ENCODE measurements at regions not wholly inside any gene's neighbourhood (a gene's known extent, or its start where the extent isn't known, plus 50 kb on each side); places are given as distances from the start of the nearest gene placed in this dataset.
"Not testable (repeated sequence)": the region's sequence is repeated elsewhere in the genome, so short reads cannot be mapped to it uniquely, and the experiment has no call there.

DNA sequence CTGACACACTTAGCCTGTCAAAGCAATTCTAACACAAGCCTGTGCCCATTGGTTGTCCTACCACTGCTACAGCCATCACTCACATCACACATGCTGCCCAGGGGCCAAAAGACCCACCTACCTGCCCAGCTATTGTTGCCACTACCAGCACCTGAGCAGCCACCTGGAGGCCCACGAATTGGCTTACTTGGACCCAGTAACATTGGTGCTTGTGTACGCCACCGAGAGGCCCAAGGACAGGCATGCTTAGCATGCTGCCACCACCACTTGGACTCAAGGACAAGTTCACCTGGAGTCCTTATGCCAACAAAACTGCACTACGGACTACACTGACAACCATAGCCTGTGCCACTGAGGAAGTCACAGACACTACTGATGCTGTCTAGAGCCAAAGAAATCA, 221.1 kb downstream of the SLC38A4 start:
- H3K27me3 Mint-ChIP-seq (ENCODE audit: low read depth), result no peaks in the 10 kb centered on the region
- H3K36me3 Mint-ChIP-seq, result peaks cover 6% of the 10 kb centered on the region
- peaks cover 7% of the 10 kb centered on the region for H3K4me1 Mint-ChIP-seq
- DNase-seq (ENCODE audit: low spot score in 2 of 2, unreplicated experiment in 2 of 2), result no peak
- no peak overlapping the region for H3K27ac Mint-ChIP-seq
- peaks cover 35% of the 10 kb centered on the region for H3K9me3 Mint-ChIP-seq
- no peak overlapping the region for H3K4me3 Mint-ChIP-seq
- no peak for TF ChIP-seq CTCF (IDR thresholded peaks at IDR 0.05; ENCODE audit: unreplicated experiment)

DNA sequence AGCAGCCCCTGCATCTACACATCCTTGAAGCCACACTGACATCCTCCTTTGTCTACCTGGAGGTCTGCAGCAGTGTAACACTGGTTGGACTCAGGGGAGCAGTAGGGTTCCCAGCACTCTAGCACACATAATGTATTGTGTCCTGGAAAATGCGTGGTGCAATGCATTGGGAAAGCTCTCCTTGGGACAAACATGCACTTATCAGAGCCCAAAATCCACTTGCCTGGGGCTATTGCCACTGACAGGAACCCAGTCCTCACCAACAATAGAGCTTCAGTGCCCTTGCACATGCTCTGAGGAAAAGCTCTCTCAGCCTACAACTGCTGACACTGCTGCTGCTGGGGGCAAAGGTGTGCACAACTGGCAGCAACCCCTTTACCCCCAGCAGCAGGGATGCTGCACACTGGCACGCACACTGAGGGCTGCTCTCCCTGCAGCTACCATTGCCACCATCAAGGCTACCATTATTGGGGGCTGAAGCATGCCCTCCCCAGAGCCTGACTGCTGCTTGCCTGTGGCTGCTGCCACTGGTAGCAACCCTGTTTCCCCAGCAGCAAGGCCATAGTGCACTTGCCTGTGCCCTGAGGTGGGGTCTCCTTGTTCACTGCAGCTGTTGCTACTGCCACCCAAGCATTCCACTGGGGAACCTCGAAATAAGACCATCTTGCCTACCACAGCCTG, 221.9 kb downstream of the SLC38A4 start:
- Mint-ChIP-seq H3K36me3 (peaks cover 6% of the 10 kb centered on the region), H3K9me3 (peaks cover 41% of the 10 kb centered on the region), H3K27me3 (ENCODE audit: low read depth) (no peaks in the 10 kb centered on the region), H3K4me3 (no peak overlapping the region), H3K4me1 (peaks cover 4% of the 10 kb centered on the region), H3K27ac (no peak overlapping the region)
- no peak for DNase-seq (ENCODE audit: low spot score in 2 of 2, unreplicated experiment in 2 of 2)
- TF ChIP-seq CTCF (IDR thresholded peaks at IDR 0.05; ENCODE audit: unreplicated experiment), result no peak

GRCh38 chr12:46602474-46602873, 223.3 kb downstream of the SLC38A4 start:
- peaks cover 56% of the 10 kb centered on the region for H3K9me3 Mint-ChIP-seq
- H3K27me3 Mint-ChIP-seq (ENCODE audit: low read depth), result no peaks in the 10 kb centered on the region
- H3K4me3 Mint-ChIP-seq, result no peak overlapping the region
- H3K36me3 Mint-ChIP-seq, result peaks cover 11% of the 10 kb centered on the region
- no peak overlapping the region for H3K27ac Mint-ChIP-seq
- TF ChIP-seq CTCF (IDR thresholded peaks at IDR 0.05; ENCODE audit: unreplicated experiment), result no peak
- no peaks in the 10 kb centered on the region for H3K4me1 Mint-ChIP-seq
- DNase-seq (ENCODE audit: low spot score in 2 of 2, unreplicated experiment in 2 of 2), result no peak

DNA sequence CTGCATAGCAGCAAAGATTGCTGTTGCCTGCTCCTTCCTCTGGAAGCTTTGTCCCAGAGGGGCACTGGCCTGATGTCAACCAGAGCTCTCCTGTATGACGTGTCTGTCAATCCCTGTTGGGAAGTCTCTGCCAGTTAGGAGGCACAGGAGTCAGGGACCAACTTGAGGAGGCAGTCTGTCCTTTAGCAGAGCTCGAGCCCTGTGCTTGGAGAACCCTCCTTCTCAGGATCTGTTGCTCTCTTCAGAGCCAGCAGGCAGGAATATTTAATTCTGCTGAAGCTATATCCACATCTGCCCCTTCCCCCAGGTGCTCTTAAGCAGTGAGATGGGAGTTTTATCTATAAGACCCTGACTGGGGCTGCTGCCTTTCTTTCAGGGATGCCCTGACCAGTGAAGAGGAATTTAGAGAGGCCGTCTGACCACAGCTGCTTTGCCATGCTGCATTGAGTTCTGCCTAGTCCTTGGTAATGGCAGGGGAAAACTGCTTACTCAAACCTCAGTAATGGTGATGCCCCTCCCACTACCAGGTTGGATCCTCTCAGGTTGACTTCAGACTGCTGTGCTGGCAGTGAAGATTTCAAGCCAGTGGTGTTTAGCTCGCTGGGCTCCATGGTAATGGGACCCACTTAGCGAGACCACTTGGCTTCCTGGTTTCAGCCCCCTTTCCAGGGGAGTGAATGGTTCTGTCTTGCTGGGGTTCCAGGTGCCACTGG, 218.6 kb upstream of the SLC38A2 start:
- Mint-ChIP-seq H3K4me1 (peaks cover 9% of the 10 kb centered on the region), H3K4me3 (no peak overlapping the region), H3K27me3 (ENCODE audit: low read depth) (no peaks in the 10 kb centered on the region), H3K27ac (no peak overlapping the region), H3K9me3 (peaks cover 40% of the 10 kb centered on the region), H3K36me3 (peaks cover 13% of the 10 kb centered on the region)
- no peak for DNase-seq (ENCODE audit: low spot score in 2 of 2, unreplicated experiment in 2 of 2)
- TF ChIP-seq CTCF (IDR thresholded peaks at IDR 0.05; ENCODE audit: unreplicated experiment), result no peak

DNA sequence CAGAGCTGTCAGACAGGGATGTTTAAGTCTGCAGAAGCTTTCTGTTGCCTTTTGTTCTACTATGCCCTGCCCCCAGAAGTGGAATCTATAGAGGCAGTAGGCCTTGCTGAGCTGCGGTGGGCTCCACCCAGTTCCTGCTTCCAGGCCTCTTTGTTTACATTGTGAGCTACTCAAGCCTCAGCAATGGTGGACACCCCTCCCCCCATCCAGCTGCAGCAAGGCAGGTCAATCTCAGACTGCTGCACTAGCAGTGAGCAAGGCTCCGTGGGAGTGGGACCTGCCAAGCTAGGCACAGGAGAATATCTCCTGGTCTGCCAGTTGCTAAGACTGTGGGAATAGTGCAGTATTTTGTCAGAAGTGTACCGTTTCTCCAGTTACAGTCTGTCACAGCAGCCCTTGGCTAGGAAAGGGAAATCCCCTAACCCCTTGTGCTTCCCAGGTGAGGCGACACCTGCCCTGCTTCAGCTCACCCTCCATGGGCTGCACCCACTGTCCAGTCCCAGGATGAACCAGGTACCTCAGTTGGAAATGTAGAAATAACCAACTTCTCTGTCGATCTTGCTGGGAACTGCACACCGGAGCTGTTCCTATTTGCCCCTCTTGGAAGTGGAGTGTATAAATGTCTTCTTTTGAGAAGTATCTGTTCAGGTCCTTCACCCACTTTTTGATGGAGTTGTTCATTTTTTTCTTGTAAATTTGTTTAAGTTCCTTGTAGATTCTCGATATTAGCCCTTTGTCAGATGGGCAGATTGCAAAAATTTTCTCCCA, 213.5 kb upstream of the SLC38A2 start:
- Mint-ChIP-seq H3K4me3 (no peak overlapping the region), H3K27me3 (ENCODE audit: low read depth) (no peaks in the 10 kb centered on the region), H3K36me3 (peaks cover 31% of the 10 kb centered on the region), H3K9me3 (peaks cover 55% of the 10 kb centered on the region), H3K4me1 (peaks cover 7% of the 10 kb centered on the region), H3K27ac (no peak overlapping the region)
- TF ChIP-seq CTCF (IDR thresholded peaks at IDR 0.05; ENCODE audit: unreplicated experiment), result no peak
- DNase-seq (ENCODE audit: low spot score in 2 of 2, unreplicated experiment in 2 of 2), result no peak

DNA sequence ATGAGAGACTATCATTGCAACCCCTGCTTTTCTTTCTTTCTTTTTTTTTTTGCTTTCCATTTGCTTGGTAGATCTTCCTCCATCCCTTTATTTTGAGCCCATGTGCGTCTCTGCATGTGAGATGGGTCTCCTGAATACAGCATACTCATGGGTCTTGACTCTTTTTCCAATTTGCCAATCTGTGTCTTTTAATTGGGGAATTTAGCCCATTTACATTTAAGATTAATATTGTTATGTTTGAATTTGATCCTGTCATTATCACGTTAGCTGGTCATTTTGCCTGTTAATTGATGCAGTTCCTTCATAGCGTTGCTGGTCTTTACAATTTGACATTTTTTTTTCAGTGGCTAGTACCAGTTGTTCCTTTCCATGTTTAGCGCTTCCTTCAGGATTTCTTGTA, 211.5 kb upstream of the SLC38A2 start:
- peaks cover 54% of the 10 kb centered on the region for H3K9me3 Mint-ChIP-seq

DNA sequence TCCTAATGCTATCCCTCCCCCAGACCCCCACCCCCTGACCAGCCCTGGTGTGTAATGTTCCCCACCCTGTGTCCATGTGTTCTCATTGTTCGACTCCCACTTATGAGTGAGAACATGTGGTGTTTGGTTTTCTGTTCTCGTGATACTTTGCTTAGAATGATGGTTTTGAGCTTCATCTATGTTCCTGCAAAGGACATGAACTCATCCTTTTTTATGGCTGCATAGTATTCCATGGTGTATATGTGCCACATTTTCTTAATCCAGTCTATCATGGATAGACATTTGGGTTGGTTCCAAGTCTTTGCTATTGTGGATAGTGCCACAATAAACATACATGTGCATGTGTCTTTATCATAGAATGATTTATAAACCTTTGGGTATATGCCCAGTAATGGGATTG, 209.4 kb upstream of the SLC38A2 start:
- not testable (repeated sequence) for H3K27me3 Mint-ChIP-seq (ENCODE audit: low read depth); H3K27ac Mint-ChIP-seq; DNase-seq (ENCODE audit: low spot score in 2 of 2, unreplicated experiment in 2 of 2); H3K4me1 Mint-ChIP-seq; H3K4me3 Mint-ChIP-seq
- Mint-ChIP-seq H3K36me3 (peaks cover 28% of the 10 kb centered on the region), H3K9me3 (peaks cover 46% of the 10 kb centered on the region)

More for the DNA sequence above, 211.5 kb upstream of the SLC38A2 start:
- H3K27me3 Mint-ChIP-seq (ENCODE audit: low read depth); DNase-seq (ENCODE audit: low spot score in 2 of 2, unreplicated experiment in 2 of 2); H3K27ac Mint-ChIP-seq; H3K4me3 Mint-ChIP-seq; H3K4me1 Mint-ChIP-seq: not testable (repeated sequence)
- H3K36me3 Mint-ChIP-seq, result peaks cover 33% of the 10 kb centered on the region
